ENCODE measurements at regions not wholly inside any gene's neighbourhood (a gene's known extent, or its start where the extent isn't known, plus 50 kb on each side); places are given as distances from the start of the nearest gene placed in this dataset.

- no peak for TF ChIP-seq FOXM1 (IDR thresholded peaks at IDR 0.05; ENCODE audit: borderline replicate concordance, low read depth)
- no peak for TF ChIP-seq EGR1 (IDR thresholded peaks at IDR 0.05)
- no peak for TF ChIP-seq TEAD4 (IDR thresholded peaks at IDR 0.05)
Measured at GRCh38 chr15:62264196-62264595, 99.1 kb upstream of the C2CD4B start.

GRCh38 chr15:62269504-62269903 lies 104.4 kb upstream of the C2CD4B start:
- TF ChIP-seq USF1 (IDR thresholded peaks at IDR 0.05) (peak; percentile 21; the same call in 1 of the 2 replicates), CEBPB (IDR thresholded peaks at IDR 0.05) (no peak)

DNA sequence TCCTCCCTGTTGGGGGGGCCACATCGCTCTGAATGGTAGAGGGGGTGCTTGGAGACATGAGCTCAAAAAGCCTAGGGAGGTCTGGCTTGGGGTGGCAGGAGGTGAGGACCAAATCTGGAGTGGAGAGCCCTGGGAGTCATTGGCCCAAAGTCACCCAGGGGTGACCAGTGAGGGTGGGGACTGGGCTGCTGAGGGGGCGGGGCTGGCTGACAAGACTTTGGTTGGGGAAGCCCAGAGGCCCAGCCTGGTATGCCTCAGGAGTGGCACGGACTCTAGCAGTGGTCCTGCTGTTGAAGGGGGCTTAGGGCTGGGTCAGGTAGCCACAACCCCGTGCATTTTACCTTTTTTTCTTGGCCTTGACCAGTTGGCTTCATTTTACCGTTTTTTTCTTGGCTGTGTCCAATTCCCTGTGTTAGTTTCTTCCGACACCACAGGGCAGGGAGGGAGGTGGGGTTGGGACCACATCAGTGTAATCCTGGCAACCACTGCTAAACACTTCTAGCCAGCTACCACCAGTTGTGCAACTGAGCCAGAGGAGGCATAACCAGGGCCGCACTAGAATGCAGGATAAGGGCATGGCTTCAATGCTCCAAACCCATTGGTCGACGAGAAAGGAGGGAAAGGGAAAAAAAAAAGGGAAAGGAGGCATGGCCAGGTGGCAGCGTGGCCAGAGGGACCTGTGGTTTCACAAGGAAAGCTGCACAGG lies 105.3 kb upstream of the C2CD4B start:
- no peak for TF ChIP-seq TAF1 (IDR thresholded peaks at IDR 0.05; ENCODE audit: low read depth)
- TF ChIP-seq CEBPB (IDR thresholded peaks at IDR 0.05), result no peak
- TF ChIP-seq EGR1 (IDR thresholded peaks at IDR 0.05), result no peak
- TF ChIP-seq, protein P1, sequence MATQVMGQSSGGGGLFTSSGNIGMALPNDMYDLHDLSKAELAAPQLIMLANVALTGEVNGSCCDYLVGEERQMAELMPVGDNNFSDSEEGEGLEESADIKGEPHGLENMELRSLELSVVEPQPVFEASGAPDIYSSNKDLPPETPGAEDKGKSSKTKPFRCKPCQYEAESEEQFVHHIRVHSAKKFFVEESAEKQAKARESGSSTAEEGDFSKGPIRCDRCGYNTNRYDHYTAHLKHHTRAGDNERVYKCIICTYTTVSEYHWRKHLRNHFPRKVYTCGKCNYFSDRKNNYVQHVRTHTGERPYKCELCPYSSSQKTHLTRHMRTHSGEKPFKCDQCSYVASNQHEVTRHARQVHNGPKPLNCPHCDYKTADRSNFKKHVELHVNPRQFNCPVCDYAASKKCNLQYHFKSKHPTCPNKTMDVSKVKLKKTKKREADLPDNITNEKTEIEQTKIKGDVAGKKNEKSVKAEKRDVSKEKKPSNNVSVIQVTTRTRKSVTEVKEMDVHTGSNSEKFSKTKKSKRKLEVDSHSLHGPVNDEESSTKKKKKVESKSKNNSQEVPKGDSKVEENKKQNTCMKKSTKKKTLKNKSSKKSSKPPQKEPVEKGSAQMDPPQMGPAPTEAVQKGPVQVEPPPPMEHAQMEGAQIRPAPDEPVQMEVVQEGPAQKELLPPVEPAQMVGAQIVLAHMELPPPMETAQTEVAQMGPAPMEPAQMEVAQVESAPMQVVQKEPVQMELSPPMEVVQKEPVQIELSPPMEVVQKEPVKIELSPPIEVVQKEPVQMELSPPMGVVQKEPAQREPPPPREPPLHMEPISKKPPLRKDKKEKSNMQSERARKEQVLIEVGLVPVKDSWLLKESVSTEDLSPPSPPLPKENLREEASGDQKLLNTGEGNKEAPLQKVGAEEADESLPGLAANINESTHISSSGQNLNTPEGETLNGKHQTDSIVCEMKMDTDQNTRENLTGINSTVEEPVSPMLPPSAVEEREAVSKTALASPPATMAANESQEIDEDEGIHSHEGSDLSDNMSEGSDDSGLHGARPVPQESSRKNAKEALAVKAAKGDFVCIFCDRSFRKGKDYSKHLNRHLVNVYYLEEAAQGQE (IDR thresholded peaks at IDR 0.05; ENCODE audit: low read depth), result no peak
- no peak for TF ChIP-seq NFIC (IDR thresholded peaks at IDR 0.05)
- no peak for TF ChIP-seq YY1 (IDR thresholded peaks at IDR 0.05; ENCODE audit: low read depth)
- no peak for TF ChIP-seq FOXM1 (IDR thresholded peaks at IDR 0.05; ENCODE audit: borderline replicate concordance, low read depth)
- no peak for TF ChIP-seq RAD21 (IDR thresholded peaks at IDR 0.05; ENCODE audit: low read depth)
- TF ChIP-seq EP300 (IDR thresholded peaks at IDR 0.05; ENCODE audit: borderline replicate concordance), result no peak
- no peak for TF ChIP-seq USF1 (IDR thresholded peaks at IDR 0.05)
- no peak for TF ChIP-seq TEAD4 (IDR thresholded peaks at IDR 0.05)
- TF ChIP-seq ZBTB7A (IDR thresholded peaks at IDR 0.05; ENCODE audit: low read depth), result no peak
- no peak for TF ChIP-seq CREB1 (IDR thresholded peaks at IDR 0.05; ENCODE audit: low read depth)
- TF ChIP-seq, protein P2, sequence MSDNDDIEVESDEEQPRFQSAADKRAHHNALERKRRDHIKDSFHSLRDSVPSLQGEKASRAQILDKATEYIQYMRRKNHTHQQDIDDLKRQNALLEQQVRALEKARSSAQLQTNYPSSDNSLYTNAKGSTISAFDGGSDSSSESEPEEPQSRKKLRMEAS (IDR thresholded peaks at IDR 0.05), result no peak
- no peak for TF ChIP-seq TCF12 (IDR thresholded peaks at IDR 0.05; ENCODE audit: low read depth)

GRCh38 chr15:62272290-62272689 lies 107.2 kb upstream of the C2CD4B start:
- TF ChIP-seq FOXM1 (IDR thresholded peaks at IDR 0.05; ENCODE audit: borderline replicate concordance, low read depth) (no peak), CEBPB (IDR thresholded peaks at IDR 0.05) (no peak), YY1 (IDR thresholded peaks at IDR 0.05; ENCODE audit: low read depth) (no peak), TAF1 (IDR thresholded peaks at IDR 0.05; ENCODE audit: low read depth) (no peak), ZBTB7A (IDR thresholded peaks at IDR 0.05; ENCODE audit: low read depth) (no peak), TEAD4 (IDR thresholded peaks at IDR 0.05) (no peak), EGR1 (IDR thresholded peaks at IDR 0.05) (no peak), USF1 (IDR thresholded peaks at IDR 0.05) (no peak), TCF12 (IDR thresholded peaks at IDR 0.05; ENCODE audit: low read depth) (no peak), NFIC (IDR thresholded peaks at IDR 0.05) (no peak), RAD21 (IDR thresholded peaks at IDR 0.05; ENCODE audit: low read depth) (no peak), EP300 (IDR thresholded peaks at IDR 0.05; ENCODE audit: borderline replicate concordance) (no peak), CREB1 (IDR thresholded peaks at IDR 0.05; ENCODE audit: low read depth) (no peak)
- TF ChIP-seq, protein P1 (IDR thresholded peaks at IDR 0.05; ENCODE audit: low read depth), result no peak
- TF ChIP-seq, protein P2 (IDR thresholded peaks at IDR 0.05), result no peak

GRCh38 chr15:62275831-62276230 lies 110.7 kb upstream of the C2CD4B start:
- TF ChIP-seq TAF1 (IDR thresholded peaks at IDR 0.05; ENCODE audit: low read depth) (no peak), NFIC (IDR thresholded peaks at IDR 0.05) (no peak), CEBPB (IDR thresholded peaks at IDR 0.05) (no peak), YY1 (IDR thresholded peaks at IDR 0.05; ENCODE audit: low read depth) (no peak)
- TF ChIP-seq, protein P1 (IDR thresholded peaks at IDR 0.05; ENCODE audit: low read depth), result no peak
